MCF 10A (cell line): ENCODE measurements at regions not wholly inside any gene's neighbourhood (a gene's known extent, or its start where the extent isn't known, plus 50 kb on each side); places are given as distances from the start of the nearest gene placed in this dataset.
A peak's percentile ranks its signal among the peaks of the same experiment; 100 is the strongest.

ENCODE experiments used
- BruUV-seq: library from RNA; stranded (reverse); fragments of 400-500 nt; replicated peaks from 2 replicates; lab custom pipeline; 2021; lab: Mats Ljungman, UMichigan
- CTCF ChIA-PET: fragments of 300-600 bp; sonication (Branson Sonifier 250); formaldehyde crosslinking; extraction: SDS; loops from one replicate; lab custom pipeline; 2021; ENCODE audit warnings: antibody characterized with exemption, inconsistent platforms; lab: Yijun Ruan, JAX
- POLR2A ChIA-PET: fragments of 300-600, 350-650 bp; sonication (Branson Sonifier 250); formaldehyde crosslinking; extraction: SDS; loops from one replicate; lab custom pipeline; 2020; ENCODE audit warnings: antibody characterized with exemption, inconsistent platforms; lab: Yijun Ruan, JAX
- DNase-seq: peaks from one replicate; pipeline ENCODE4 v3.0.0-alpha.2; 2018; ENCODE audit not compliant: unreplicated experiment
- H3K27ac Mint-ChIP-seq: one replicate; pipeline ENCODE4 v1.8.0; 2022; ENCODE audit warnings: mild to moderate bottlenecking, low read depth, mixed read lengths; ENCODE audit not compliant: unreplicated experiment
- H3K27me3 Mint-ChIP-seq: one replicate; pipeline ENCODE4 v1.8.0; 2022; ENCODE audit warnings: mixed read lengths; ENCODE audit not compliant: insufficient read depth, unreplicated experiment
- H3K36me3 Mint-ChIP-seq: one replicate; pipeline ENCODE4 v1.8.0; 2022; ENCODE audit warnings: mild to moderate bottlenecking, moderate library complexity, mixed read lengths; ENCODE audit not compliant: insufficient read depth, unreplicated experiment
- H3K4me1 Mint-ChIP-seq: one replicate; pipeline ENCODE4 v1.8.0; 2022; ENCODE audit warnings: mixed read lengths; ENCODE audit not compliant: insufficient read depth, unreplicated experiment
- H3K4me3 Mint-ChIP-seq: one replicate; pipeline ENCODE4 v1.8.0; 2022; ENCODE audit warnings: mild to moderate bottlenecking, moderate library complexity, mixed read lengths; ENCODE audit not compliant: unreplicated experiment
- H3K9me3 Mint-ChIP-seq: one replicate; pipeline ENCODE4 v1.8.0; 2022; ENCODE audit warnings: mixed read lengths; ENCODE audit not compliant: unreplicated experiment
- CTCF ChIP-seq: fragments of 200-600 bp; IDR thresholded peaks from one replicate; pipeline ENCODE4 v1.8.0; 2022; ENCODE audit warnings: antibody characterized with exemption, mild to moderate bottlenecking; ENCODE audit not compliant: unreplicated experiment
- intact Hi-C: fragments of 100-400 bp; cut with micrococcal nuclease; formaldehyde crosslinking; loops from 2 replicates; pipeline ENCODE4 v1.14.1; 2022

GRCh38 chr17:6923385-6923784 lies 72.5 kb upstream of the ALOX12 start:
- ChIA-PET POLR2A (no interaction called here), CTCF (interaction anchor here (0.7 to 2.9 kb wide), 6 partner anchors 9 to 30 kb away, joined by 3 to 13 read pairs (median 4); no protein-coding TSS in a partner anchor)
- TF ChIP-seq CTCF = no peak
- BruUV-seq = no TSS peak
- no peak for DNase-seq
- Mint-ChIP-seq H3K9me3 (peaks cover 6% of the 10 kb centered on the region), H3K27me3 (no peaks in the 10 kb centered on the region), H3K4me1 (peaks cover 16% of the 10 kb centered on the region), H3K36me3 (no peaks in the 10 kb centered on the region), H3K4me3 (no peak overlapping the region), H3K27ac (no peak overlapping the region)
- intact Hi-C loops = no loop called here

GRCh38 chr17:6924208-6924607 lies 71.6 kb upstream of the ALOX12 start:
- no peak overlapping the region for H3K4me3 Mint-ChIP-seq
- no peak overlapping the region for H3K27ac Mint-ChIP-seq
- no peaks in the 10 kb centered on the region for H3K36me3 Mint-ChIP-seq
- POLR2A ChIA-PET = no interaction called here
- H3K4me1 Mint-ChIP-seq = peaks cover 16% of the 10 kb centered on the region
- H3K27me3 Mint-ChIP-seq = no peaks in the 10 kb centered on the region
- DNase-seq = no peak
- BruUV-seq = no TSS peak
- TF ChIP-seq CTCF = no peak
- intact Hi-C loops = no loop called here
- CTCF ChIA-PET = interaction anchor here (0.8 to 2.9 kb wide), 3 partner anchors 10 to 98 kb away, joined by 4 to 13 read pairs (median 6); no protein-coding TSS in a partner anchor
- peaks cover 6% of the 10 kb centered on the region for H3K9me3 Mint-ChIP-seq

- intact Hi-C loops = no loop called here
- Mint-ChIP-seq H3K4me3 (no peak overlapping the region), H3K27me3 (no peaks in the 10 kb centered on the region), H3K27ac (peak overlapping the region; percentile 51), H3K9me3 (peaks cover under 1% of the 10 kb centered on the region), H3K4me1 (peaks cover 16% of the 10 kb centered on the region), H3K36me3 (no peaks in the 10 kb centered on the region)
- ChIA-PET CTCF (interaction anchor here (0.7 to 1.9 kb wide), 4 partner anchors 16 to 78 kb away, joined by 4 to 8 read pairs (median 5); no protein-coding TSS in a partner anchor), POLR2A (interaction anchor here (0.5 to 2.2 kb wide), 10 partner anchors 9 to 1931 kb away, joined by 3 to 12 read pairs (median 4); no protein-coding TSS in a partner anchor)
- TF ChIP-seq CTCF = no peak
- TSS peak; percentile 86 for BruUV-seq
- no peak for DNase-seq
These were observed 69.2 kb upstream of the ALOX12 start for GRCh38 chr17:6926667-6927066.

GRCh38 chr17:6927290-6928126 lies 68.3 kb upstream of the ALOX12 start:
- H3K36me3 Mint-ChIP-seq = no peaks in the 10 kb centered on the region
- CTCF ChIA-PET = interaction anchor here (0.7 to 2.9 kb wide), 5 partner anchors 13 to 77 kb away, joined by 3 to 10 read pairs (median 6); no protein-coding TSS in a partner anchor
- TF ChIP-seq CTCF = no peak
- peak; percentile 73 for DNase-seq
- H3K27ac Mint-ChIP-seq = peak overlapping the region; percentile 51
- POLR2A ChIA-PET = interaction anchor here (0.5 to 2.2 kb wide), 13 partner anchors 8 to 1932 kb away, joined by 3 to 12 read pairs (median 3); partner anchors contain the start of genes CTDNEP1 and SLC16A13
- intact Hi-C loops = no loop called here
- no peaks in the 10 kb centered on the region for H3K27me3 Mint-ChIP-seq
- no peak overlapping the region for H3K4me3 Mint-ChIP-seq
- H3K4me1 Mint-ChIP-seq = peaks cover 16% of the 10 kb centered on the region
- H3K9me3 Mint-ChIP-seq = no peaks in the 10 kb centered on the region
- BruUV-seq = TSS peak; percentile 34
